ENCODE measurements at regions not wholly inside any gene's neighbourhood (a gene's known extent, or its start where the extent isn't known, plus 50 kb on each side); places are given as distances from the start of the nearest gene placed in this dataset.
A peak's percentile ranks its signal among the peaks of the same experiment; 100 is the strongest.

- FAIRE-seq: no peak
- TF ChIP-seq, protein P1, sequence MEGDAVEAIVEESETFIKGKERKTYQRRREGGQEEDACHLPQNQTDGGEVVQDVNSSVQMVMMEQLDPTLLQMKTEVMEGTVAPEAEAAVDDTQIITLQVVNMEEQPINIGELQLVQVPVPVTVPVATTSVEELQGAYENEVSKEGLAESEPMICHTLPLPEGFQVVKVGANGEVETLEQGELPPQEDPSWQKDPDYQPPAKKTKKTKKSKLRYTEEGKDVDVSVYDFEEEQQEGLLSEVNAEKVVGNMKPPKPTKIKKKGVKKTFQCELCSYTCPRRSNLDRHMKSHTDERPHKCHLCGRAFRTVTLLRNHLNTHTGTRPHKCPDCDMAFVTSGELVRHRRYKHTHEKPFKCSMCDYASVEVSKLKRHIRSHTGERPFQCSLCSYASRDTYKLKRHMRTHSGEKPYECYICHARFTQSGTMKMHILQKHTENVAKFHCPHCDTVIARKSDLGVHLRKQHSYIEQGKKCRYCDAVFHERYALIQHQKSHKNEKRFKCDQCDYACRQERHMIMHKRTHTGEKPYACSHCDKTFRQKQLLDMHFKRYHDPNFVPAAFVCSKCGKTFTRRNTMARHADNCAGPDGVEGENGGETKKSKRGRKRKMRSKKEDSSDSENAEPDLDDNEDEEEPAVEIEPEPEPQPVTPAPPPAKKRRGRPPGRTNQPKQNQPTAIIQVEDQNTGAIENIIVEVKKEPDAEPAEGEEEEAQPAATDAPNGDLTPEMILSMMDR (IDR thresholded peaks at IDR 0.05; ENCODE audit: borderline replicate concordance, extremely low read depth, insufficient read depth): no peak
- intact Hi-C loops (cut with DNase I): no loop called here
Measured at GRCh38 chr13:95470574-95471366, 81.8 kb upstream of the CLDN10 start.

GRCh38 chr13:95471960-95472359 is 80.6 kb upstream of the CLDN10 start:
- intact Hi-C loops (cut with DNase I): no loop called here
- Histone ChIP-seq H3K36me3 (ENCODE audit: control insufficient read depth in 2 of 3, insufficient read depth in 3 of 3, low read length in 3 of 3) (peaks cover 0 to 3% (median 0%) of the 10 kb centered on the region in 3 donors), H3K27me3 (ENCODE audit: control insufficient read depth, insufficient read depth, low read length) (no peaks in the 10 kb centered on the region), H3K4me3 (ENCODE audit: low read length in 3 of 3) (no peak overlapping the region), H3K9me3 (ENCODE audit: control insufficient read depth in 2 of 3, insufficient read depth in 1 of 3, low read length in 3 of 3) (no peaks in the 10 kb centered on the region), H3K27ac (ENCODE audit: low read depth in 2 of 2, low read length in 2 of 2) (peak overlapping the region in 1 of 2 donors; percentile 37), H3K4me1 (ENCODE audit: control insufficient read depth in 2 of 3, insufficient read depth in 2 of 3, low read depth in 1 of 3, low read length in 3 of 3) (peaks cover 0 to 14% (median 3%) of the 10 kb centered on the region in 3 donors), H3K9ac (ENCODE audit: low read length in 3 of 3) (no peak overlapping the region)
- DNase-seq (no peak), FAIRE-seq (no peak)
- TF ChIP-seq, protein P1 (IDR thresholded peaks at IDR 0.05; ENCODE audit: borderline replicate concordance, extremely low read depth, insufficient read depth): no peak

More at GRCh38 chr13:95470574-95471366, 81.8 kb upstream of the CLDN10 start:
- DNase-seq: peak in 2 of 5 donors; percentile 13 to 29
- no peaks in the 10 kb centered on the region for H3K27me3 ChIP-seq (ENCODE audit: control insufficient read depth, insufficient read depth, low read length)
- peak overlapping the region; percentile 56 to 85 for H3K27ac ChIP-seq (ENCODE audit: low read depth in 2 of 2, low read length in 2 of 2)
- H3K4me3 ChIP-seq (ENCODE audit: low read length in 3 of 3): peak overlapping the region in 2 of 3 donors; percentile 36 to 56
- H3K9me3 ChIP-seq (ENCODE audit: control insufficient read depth in 2 of 3, insufficient read depth in 1 of 3, low read length in 3 of 3): no peaks in the 10 kb centered on the region
- H3K4me1 ChIP-seq (ENCODE audit: control insufficient read depth in 2 of 3, insufficient read depth in 2 of 3, low read depth in 1 of 3, low read length in 3 of 3): peaks cover 0 to 14% (median 3%) of the 10 kb centered on the region in 3 donors
- peaks cover 0 to 3% (median 0%) of the 10 kb centered on the region in 3 donors for H3K36me3 ChIP-seq (ENCODE audit: control insufficient read depth in 2 of 3, insufficient read depth in 3 of 3, low read length in 3 of 3)
- no peak overlapping the region for H3K9ac ChIP-seq (ENCODE audit: low read length in 3 of 3)

DNA sequence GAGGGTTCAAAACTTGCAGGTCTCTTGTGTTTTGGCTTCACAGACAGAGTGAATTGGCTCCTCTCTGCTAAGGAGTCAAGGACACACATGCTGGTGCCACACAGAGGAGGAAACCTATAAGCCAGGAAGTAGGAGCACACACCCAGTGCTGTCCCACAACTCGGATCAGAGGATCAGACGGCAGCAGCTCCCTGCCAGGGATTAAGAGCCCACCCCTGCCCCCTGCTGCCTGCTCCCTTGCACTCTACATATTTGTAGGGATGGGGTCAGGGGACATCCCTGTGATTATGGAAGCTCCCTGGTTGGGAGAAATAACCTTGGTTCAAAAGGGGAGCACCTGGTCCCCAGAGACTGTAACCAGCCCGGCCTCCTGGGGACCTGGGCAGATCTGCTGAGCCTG is 77.5 kb upstream of the CLDN10 start:
- no peak overlapping the region for H3K9ac ChIP-seq (ENCODE audit: low read length in 3 of 3)
- DNase-seq (no peak), FAIRE-seq (no peak)
- H3K36me3 ChIP-seq (ENCODE audit: control insufficient read depth in 2 of 3, insufficient read depth in 3 of 3, low read length in 3 of 3): peaks cover 0 to 3% (median 0%) of the 10 kb centered on the region in 3 donors
- no peaks in the 10 kb centered on the region for H3K9me3 ChIP-seq (ENCODE audit: control insufficient read depth in 2 of 3, insufficient read depth in 1 of 3, low read length in 3 of 3)
- TF ChIP-seq, protein P1 (IDR thresholded peaks at IDR 0.05; ENCODE audit: borderline replicate concordance, extremely low read depth, insufficient read depth): no peak
- H3K27me3 ChIP-seq (ENCODE audit: control insufficient read depth, insufficient read depth, low read length): no peaks in the 10 kb centered on the region
- no peak overlapping the region for H3K4me3 ChIP-seq (ENCODE audit: low read length in 3 of 3)
- H3K27ac ChIP-seq (ENCODE audit: low read depth in 2 of 2, low read length in 2 of 2): no peak overlapping the region
- peaks cover 0 to 7% (median 5%) of the 10 kb centered on the region in 3 donors for H3K4me1 ChIP-seq (ENCODE audit: control insufficient read depth in 2 of 3, insufficient read depth in 2 of 3, low read depth in 1 of 3, low read length in 3 of 3)
- intact Hi-C loops (cut with DNase I): no loop called here
